Stimulated activated naive CD4-positive, alpha-beta T cell treated with Interleukin-2 at 50 U/mL for 16 hours (primary cell): ENCODE measurements at regions not wholly inside any gene's neighbourhood (a gene's known extent, or its start where the extent isn't known, plus 50 kb on each side); places are given as distances from the start of the nearest gene placed in this dataset.
"Not testable (repeated sequence)": the region's sequence is repeated elsewhere in the genome, so short reads cannot be mapped to it uniquely, and the experiment has no call there.

Source experiments
- DNase-seq: peaks from one replicate; lab custom pipeline; 2025; lab: John Stamatoyannopoulos, UW

- DNase-seq, result no peak
These were observed 159.0 kb upstream of the CXCL13 start for GRCh38 chr4:77446601-77447000.

- no peak for DNase-seq
These were observed 156.4 kb upstream of the CXCL13 start for GRCh38 chr4:77449171-77449570.

DNA sequence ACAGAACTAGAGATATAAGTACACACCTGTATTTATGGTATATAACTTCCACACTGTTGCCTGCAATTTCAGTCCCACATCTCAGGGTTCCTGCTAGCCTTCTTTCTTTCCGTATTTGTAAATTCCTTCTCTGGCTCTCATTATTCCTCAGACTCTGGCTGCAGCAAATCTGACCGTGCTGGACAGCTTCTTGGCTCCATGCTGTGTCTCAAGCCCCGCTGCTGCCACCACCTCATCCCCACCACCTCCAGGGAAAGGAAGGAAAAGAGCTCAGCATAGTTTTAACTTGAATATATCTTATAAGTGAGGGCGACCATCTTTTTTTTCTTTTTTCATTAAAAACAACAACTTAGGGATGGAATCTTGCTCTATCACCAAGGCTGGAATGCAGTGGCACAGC lies 155.6 kb upstream of the CXCL13 start:
- DNase-seq, result no peak

- no peak for DNase-seq
These were observed 154.1 kb upstream of the CXCL13 start for GRCh38 chr4:77451530-77451929.

DNA sequence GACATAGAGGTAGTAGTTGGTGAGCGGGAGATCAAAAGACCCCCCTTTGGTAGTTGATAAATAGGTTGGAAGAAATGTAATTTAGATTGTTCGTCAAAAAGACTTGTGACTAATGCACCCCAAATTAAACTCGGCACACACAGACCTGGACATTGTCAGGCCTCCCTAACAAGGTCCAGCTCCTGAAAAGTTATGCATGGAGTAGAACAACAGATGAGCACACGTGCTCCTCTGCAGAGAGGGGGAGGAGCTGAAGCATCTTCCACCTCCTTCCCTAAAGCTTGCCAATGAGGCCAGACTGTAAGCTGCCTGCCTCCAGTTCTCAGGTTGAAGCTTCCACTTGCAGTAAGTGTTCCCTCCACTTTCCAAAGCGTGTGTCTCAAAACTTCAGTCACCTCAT lies 153.5 kb upstream of the CXCL13 start:
- DNase-seq, result not testable (repeated sequence)

- DNase-seq, result no peak
These were observed 151.7 kb upstream of the CXCL13 start for GRCh38 chr4:77453911-77454310.

- DNase-seq, result no peak
These were observed 150.8 kb upstream of the CXCL13 start for GRCh38 chr4:77454858-77455257.

GRCh38 chr4:77464100-77464499 lies 141.5 kb upstream of the CXCL13 start:
- not testable (repeated sequence) for DNase-seq

GRCh38 chr4:77465271-77465670 lies 140.3 kb upstream of the CXCL13 start:
- no peak for DNase-seq

GRCh38 chr4:77466430-77466829 lies 139.2 kb upstream of the CXCL13 start:
- no peak for DNase-seq

- no peak for DNase-seq
These were observed 133.7 kb upstream of the CXCL13 start for GRCh38 chr4:77471821-77472495.

GRCh38 chr4:77473509-77473908 lies 132.1 kb upstream of the CXCL13 start:
- DNase-seq, result no peak

- DNase-seq, result no peak
These were observed 123.8 kb upstream of the CXCL13 start for GRCh38 chr4:77481856-77482255.

DNA sequence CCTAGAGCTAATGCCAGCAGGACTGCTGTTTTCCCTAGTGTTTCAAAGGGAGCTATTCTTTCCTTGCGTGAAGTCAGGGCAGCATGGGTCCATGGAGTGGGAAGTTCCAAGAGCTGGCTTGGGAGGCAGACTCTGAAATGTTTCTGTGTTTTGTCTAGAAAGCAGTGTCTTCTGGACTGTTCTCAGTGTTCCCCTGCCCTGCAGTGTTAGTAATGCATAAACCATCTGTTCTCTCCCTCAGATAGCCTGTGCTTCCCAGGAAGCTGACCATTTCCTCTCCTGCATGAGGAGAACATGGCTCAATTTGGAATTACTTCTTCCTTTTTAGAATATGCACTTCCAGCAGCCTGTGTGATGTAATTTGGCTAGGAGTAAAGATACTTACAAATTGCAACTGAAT lies 116.7 kb upstream of the CXCL13 start:
- DNase-seq, result no peak

DNA sequence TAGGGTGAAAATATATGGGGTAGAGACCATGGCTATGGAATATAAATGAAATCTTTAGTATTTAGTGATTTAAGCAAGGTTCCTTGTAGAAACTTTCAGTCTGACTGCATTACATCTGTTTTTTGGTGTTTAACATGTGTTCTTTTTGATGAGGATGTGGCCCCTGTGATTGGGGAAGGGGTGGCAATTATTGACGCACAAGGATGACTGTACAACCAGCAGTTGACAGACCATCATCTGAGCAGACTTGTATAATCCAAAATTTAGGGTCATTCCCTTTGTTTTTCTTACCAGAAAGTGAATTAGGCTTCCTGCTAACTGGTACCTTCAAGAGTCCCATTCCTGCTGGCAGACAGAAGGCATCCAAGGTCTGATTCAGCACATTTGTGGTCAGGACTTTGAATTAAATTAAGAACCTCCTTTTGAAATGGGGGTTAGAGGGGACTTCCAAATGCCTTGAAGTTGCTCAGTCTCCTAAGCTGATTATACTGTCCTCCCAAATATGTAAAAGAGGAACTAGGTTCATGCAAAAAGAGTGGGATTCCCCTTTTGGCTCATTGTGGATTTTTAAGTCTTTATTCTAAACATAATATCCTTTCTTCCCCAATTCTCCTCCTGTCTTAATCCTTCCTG lies 112.4 kb upstream of the CXCL13 start:
- DNase-seq, result no peak

- no peak for DNase-seq
These were observed 111.6 kb upstream of the CXCL13 start for GRCh38 chr4:77493829-77494551.

- DNase-seq, result no peak
These were observed 109.2 kb upstream of the CXCL13 start for GRCh38 chr4:77496457-77496856.

DNA sequence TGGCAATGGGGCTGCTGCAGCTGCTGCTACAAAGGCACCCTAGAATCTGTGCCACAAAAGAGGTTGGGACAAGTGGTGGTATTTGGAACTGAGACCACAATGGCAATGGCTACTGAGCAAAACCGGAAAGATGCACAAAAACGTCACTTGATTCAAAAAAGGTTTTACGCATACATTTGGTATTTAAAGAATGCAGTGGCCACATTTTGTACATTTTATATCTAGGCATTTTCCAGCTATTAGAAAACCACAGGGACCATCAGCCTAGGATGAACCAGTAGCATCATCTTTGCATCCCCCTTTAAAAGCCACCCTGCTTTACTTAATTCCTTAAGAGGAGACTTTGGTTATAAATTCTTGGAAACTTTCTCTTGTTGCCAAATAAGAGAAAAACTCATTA lies 104.8 kb upstream of the CXCL13 start:
- no peak for DNase-seq

GRCh38 chr4:77501240-77501639 lies 104.4 kb upstream of the CXCL13 start:
- DNase-seq, result no peak

GRCh38 chr4:77501851-77502250 lies 103.8 kb upstream of the CXCL13 start:
- no peak for DNase-seq

DNA sequence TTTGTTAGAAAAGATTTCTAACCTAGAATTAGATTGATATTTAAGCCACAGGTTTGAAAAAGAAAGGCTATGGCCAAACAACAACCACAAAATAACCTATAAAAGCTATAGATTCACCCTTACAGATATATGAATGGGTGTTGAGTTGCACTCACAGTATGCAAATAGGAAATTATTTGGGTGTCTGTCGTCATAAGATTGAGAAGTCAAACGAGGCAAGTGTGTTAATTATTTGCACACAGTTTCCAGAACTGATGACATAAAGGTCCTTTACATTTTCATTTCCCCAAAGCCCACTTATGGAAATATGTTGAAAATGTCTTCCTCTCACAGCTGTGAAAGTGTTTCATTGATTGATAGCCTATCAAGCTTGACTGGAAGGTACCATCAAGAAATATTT lies 101.2 kb upstream of the CXCL13 start:
- DNase-seq, result no peak

- DNase-seq, result no peak
These were observed 100.2 kb upstream of the CXCL13 start for GRCh38 chr4:77505275-77505957.

DNA sequence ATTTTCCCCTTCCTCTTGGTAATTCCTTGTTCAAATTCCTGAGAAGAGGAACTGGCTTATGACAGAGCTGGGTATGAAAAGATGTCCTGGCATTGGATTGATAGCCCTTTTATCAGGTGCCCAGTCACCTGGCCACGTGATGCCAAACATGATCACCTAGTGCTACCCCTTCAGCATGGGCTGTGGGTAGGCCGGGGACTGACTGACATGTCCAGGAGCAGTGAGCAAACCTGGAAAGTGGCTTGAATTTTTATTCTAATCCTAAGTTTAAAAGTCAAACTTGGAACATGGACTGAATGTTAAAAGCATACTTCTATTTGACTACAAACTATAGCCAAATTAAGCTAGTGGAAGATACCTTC lies 99.7 kb upstream of the CXCL13 start:
- DNase-seq, result no peak
